HG03039 (cell line): ENCODE measurements at regions not wholly inside any gene's neighbourhood (a gene's known extent, or its start where the extent isn't known, plus 50 kb on each side); places are given as distances from the start of the nearest gene placed in this dataset.

Experiments
- ATAC-seq: cut with Tn5 transposase; IDR thresholded peaks from one replicate; pipeline ENCODE4 v1.9.1; 2021; ENCODE audit warnings: mild to moderate bottlenecking, moderate library complexity; ENCODE audit not compliant: unreplicated experiment

DNA sequence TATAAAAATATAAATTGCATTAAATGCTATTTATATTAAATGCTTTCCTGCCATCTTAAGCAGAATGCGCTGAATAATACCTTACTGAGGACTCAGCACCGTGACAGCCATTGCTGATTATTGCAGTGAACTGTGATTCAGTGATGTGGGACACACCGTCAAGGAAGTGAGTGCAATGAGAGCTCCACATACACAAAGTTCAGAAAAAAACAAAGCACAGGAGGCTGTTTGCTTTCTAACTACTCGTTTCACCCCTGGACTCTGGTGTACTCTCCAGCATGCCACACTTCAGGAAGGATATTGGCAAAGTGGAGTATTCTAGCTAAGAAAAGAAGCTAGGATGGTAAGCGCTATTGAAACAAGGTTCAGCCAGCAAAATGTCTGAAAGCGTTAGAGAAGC is 57.4 kb upstream of the CXADR start:
- no peak for ATAC-seq

DNA sequence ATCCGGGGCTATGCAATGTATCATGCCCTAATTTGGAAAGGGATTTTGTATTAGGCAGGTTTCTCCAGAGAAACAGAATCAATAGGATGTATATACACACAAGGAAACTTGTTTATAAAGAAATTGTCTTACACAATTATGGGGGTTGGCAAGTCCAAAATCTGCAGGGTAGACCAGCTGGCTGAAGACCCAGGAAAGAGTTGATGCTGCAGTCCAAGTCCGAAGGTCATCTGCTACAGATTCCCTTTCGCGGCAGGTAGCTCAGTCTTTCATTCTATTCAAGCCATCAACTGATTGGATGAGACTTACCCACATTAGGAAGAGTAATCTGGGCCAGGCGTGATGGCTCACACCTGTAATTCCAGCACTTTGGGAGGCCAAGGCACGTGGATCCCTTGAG is 54.6 kb upstream of the CXADR start:
- no peak for ATAC-seq

DNA sequence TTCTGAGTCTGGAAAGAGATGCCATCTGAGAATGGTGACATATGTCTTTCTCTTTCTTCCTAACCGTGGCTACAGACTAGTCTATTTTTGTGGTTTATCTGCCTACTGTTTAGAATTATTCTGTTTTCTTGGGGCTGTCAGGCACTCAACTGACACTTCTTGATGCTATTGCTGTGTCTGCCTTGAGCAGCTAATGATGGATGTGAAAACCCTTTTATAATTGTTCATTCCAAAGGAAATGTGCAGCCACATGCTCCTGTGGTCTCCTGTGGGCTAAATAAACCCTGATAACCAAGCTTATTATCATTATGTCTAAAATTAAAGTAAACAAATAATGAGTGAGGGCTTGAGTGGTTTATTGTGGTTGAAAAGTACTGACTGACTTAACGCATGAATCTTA is 52.7 kb upstream of the CXADR start:
- no peak for ATAC-seq

DNA sequence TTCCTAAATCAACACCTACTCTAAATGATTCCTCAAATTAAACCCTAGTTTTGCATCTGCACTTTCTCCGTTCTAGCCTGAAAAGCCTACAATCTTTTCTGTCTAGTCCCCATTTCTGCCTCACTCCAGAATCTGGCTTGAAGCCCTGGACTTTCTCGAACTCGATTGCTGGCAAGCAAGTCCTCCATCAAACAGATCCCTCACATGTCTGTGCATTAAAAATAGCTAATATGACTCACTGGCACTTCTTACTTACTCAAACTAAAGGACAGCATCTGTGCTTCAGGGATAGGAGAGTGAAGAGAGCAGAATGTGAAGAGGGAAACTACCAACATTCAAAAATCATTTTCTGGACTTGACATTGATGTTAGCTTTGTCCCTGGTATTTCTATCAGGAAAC is 51.8 kb upstream of the CXADR start:
- ATAC-seq = no peak

DNA sequence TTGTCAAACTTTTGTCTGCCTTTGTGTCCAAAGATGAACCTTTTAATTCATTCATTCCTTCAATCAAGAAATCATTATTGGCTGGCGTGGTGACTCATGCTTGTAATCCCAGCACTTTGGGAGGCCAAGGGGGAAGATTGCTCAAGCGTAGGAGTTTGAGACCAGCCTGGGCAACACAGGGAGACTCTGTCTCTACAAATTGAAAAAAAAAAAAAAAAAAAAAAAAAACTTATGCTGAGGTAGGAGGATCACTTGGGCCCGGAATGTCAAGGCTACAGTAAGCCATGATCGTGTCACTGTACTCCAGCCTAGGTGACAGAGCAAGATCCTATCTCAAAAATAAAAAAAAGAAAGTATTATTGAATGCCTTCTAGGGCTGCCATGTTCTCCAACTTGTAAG is 51.3 kb upstream of the CXADR start:
- no peak for ATAC-seq

DNA sequence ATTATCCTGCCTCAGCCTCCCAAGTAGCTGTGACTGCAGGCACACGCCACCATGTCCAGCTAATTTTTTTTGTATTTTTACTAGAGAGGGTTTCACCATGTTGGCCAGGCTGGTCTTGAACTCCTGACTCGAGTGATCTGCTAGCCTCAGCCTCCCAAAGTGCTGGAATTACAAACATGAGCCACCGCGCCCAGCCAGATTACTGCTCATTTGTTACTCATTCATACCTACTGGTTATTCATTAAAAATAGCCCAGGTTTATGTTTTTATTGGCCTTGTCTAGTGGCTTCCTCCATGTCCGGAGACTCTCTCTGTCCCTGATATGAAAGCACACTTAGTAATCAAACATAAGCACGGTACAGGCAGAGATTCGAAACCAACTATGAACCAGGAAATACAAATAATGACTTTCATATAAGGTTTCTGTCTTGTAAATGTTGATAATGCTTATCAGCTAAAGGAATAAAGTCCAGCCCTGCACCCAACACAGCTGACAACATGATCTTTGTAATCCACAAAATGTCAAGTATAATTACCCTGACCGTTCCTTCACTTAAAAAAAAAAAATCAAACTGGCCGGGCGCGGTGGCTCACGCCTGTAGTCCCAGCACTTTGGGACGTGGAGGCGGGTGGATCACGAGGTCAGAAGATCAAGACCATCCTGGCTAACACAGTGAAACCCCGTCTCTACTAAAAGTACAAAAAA is 50.4 kb upstream of the CXADR start:
- ATAC-seq = no peak
